ENCODE measurements at regions not wholly inside any gene's neighbourhood (a gene's known extent, or its start where the extent isn't known, plus 50 kb on each side); places are given as distances from the start of the nearest gene placed in this dataset.

DNA sequence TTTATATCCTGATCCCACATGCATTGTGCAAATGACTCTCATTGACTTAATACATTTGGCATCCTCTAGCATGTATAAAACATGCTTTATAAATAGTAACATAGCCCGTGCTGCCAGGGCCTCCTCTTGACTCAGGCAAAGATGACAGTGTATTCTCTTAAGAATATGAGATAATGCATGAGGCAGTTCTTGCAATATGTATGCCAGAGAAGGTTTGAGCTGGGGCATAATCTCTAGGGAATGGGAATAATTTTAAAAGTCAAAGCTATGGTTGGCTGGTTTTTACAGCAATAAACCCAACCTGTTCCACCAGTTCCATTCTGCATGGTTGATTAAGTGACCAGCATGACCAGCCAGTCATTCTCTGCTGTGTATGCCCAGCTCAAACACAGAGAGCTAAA lies 179.0 kb upstream of the PFN2 start:
- peak; percentile 99 for DNase-seq

DNA sequence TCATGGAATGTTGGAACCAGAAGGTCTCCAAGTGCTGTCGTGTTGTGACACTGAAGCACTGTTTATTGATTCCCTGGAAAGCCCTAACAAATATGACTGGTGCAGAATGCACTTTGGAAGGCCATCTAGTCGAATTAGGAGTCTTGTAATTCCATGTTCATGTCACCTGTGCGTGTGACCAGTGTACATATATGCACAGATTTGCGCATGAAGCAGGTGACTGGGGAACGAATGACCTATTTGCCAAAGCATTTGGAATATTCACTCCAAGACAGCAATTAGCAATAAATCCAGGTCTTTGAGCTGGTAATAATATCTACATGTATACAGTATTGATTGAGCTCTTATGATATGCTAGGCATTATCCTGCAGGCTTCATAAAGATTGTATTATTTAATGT lies 177.5 kb upstream of the PFN2 start:
- DNase-seq: no peak

DNA sequence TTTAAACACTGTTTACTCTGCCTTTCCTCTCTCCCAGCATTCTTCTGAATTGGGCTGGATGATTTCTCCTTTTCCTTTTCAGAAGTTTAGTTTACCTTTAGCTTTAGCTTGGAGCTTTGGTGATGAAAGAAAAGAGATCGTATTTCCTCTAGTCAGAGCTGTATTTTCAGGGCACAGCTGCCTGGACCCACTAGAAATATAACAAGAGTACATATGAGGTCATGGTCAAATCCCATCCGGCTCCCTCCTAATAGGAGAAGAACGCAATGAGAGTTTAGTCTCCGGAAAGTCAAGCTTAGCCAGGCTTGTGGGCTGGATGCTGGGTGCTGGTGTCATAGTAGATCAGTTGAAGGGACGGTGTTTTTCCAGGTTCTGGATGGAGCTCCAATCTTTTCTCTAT lies 177.1 kb upstream of the PFN2 start:
- no peak for DNase-seq

DNA sequence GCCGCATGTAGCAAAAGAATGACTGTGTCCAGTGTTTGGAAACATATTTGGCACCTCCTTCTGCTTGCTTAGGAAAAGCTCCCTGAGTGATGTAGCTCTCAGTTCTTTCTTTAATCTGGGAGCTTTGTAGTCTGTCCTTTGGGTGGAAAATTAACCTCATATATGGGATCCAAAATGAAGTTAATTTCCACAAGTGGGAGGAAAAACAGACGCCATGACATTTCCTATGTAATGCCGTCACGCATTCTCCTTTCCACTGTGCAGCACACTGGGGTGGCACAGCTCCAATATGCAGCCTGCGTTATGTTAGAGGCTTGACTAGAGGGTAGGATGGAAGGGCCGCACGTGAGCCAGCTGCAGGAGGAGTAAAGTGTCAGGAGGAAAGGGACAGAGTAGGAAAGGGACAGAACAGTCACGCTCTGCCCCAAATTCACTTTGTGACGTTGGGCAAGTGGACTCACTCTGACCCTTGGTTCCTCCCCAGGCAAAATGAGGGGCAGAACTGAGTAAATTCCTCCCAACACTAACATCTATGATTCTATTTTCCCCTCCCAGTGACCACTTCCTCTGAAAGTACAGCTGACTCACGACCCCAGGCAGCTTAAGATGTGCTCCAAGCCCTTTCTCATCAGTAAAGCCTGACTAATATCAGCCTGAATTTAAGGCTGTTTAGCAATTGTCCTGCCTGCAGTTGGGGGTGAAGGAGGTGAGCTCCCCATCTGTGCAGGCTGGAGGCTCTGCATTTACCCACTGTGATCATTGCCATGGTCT lies 176.5 kb upstream of the PFN2 start:
- no peak for DNase-seq

DNA sequence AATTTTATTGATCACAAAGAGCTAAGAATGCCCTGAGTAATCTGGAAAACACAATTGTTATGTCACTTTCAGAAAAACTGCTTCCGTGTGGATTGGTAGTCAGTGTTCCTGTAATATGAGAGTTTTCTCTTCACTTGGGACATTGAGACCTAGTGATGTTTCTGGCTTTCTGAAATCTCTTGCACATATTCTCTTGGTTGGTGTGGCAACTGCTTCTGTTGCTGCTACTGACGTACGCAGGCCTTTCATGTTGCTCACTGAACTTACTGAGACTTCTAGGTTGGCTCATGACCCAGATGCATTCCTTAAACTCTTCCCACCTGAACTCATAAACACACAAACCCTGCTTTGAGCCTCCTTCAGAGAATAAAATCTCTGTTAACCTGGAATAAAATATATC lies 175.0 kb upstream of the PFN2 start:
- no peak for DNase-seq

DNA sequence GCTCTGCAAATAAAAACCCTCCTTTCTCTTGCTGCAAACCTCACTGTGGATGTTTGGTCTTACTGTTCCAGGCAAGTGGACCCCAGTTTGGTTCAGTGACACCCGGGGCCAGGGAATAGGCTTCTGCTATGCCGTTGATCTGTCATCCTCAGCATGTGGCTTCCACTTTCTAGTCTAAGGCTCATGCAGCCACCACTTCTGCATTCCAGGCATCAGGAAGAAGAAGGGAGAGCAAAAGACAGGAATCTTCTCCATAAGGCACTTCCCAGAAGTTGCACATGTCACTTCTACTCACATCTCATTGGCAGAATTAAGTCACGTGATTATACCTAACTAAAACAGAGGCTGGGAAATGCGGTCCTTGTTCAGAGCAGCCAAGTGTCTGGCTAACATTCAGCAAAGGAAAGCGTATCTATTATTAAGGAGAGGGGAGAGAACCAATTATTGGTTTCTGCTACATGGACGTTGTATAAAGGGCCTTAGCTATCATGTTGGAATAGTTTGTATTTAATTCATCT lies 173.6 kb upstream of the PFN2 start:
- DNase-seq: no peak

DNA sequence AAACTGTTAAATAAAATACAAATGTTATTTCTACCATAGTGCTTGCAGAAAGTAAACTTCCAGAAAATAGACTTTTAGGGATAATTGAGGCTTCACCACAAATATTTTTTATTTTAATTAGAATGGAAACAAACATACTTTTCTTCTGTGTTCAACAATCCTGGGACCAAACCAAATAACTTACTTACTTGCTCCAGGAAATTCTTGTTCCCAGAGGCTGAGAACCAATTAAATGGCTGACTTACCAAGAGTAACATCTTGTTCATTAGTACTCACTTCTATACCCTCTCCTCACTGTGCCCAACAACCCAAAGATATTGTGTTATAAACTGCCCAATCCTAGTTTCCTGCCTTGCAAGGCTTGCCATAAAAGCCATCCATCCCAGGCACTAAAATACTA lies 172.2 kb upstream of the PFN2 start:
- no peak for DNase-seq

DNA sequence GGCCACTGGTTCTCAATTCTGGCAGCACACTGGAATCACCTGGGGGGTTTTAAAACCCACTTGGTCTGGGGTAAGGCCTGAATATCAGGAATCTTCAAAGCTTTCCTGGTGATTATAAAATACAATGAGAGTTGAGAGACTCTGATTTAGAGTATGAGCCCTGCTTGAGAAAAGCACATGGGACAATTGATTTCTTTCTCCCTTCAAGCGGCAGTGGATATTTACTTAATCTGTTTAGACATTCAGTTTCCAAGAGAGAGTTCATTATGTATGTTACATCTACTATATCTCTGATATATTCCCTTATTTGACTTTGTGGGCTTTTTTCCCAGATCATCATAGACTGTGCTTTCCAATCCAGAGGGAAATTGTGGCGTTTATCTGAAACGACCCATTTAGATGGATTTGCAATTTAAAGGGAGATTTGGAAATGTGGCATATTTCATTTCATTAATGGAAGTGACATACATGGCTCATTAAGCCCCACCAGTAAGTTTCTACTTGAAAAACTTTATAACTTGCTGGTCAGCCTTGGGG lies 171.2 kb upstream of the PFN2 start:
- DNase-seq: no peak

DNA sequence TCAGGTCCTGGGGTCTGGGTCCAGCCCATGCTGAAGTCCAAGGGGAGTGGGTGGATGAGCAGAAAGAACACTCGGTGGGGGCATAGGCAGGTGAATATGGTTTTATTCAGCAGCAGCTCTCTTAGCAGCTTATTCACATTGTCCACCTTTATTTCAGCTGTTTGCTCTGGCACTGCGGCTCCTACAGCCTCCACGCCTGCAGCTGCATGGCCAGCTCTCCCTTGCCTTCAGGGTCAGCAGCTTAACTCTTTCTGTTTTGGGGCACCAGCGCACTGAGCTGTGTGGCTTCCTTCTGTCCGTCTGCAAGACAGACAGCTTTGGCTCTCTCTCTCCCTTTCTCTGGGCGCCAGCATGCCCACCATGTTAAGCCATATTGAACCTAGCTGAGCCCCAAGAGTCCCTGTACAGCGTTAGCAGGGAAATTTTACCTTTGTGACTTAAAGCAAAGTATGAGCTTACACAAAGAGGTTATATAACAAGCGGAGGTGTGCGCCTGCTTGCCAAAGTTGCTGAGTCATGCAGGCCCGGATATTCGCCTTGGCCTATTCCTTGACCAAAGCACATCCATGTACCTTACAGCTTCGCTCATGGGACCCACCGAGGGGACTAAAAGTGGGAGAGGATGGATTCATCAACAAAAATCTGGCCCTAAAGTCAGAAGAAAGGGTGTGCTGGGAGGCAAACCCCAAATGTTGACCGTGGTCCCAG lies 170.1 kb upstream of the PFN2 start:
- no peak for DNase-seq

DNA sequence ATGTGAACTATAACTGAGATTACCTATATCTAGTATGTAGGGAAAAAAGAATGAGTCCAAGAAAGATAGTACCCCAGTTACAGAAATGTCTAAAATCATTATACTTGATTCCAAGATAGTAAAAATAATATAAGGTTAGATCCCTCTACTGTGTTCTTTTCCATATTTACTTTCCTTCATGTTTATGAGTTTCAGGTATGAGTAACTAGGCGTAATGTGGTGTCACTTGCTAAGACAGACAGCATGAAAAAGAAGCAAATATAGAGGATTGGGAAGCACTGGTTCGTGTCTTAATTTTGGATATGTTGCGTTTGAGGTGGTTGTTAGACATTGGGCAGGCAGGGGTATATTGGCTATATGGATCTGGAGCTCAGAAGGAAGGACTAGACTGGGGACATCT lies 168.1 kb upstream of the PFN2 start:
- no peak for DNase-seq

DNA sequence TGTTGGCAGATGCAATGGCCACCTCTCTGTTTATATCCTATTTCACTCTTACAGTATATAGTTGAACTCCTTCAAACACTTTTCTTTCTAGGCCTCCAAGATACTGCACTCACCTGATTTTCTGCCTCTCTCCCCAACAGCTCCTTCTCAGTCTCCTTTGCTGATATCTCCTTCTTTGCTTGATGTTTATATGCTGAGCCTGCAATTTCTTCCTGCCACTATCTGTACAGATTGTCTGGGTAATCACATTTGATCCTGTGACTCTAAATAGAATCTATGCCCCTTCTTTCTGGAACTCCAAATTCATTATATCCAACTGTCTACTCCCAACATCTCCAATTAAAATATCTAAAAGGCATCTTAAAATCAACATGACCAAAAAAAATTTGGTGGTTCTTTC lies 165.5 kb upstream of the PFN2 start:
- DNase-seq: no peak

DNA sequence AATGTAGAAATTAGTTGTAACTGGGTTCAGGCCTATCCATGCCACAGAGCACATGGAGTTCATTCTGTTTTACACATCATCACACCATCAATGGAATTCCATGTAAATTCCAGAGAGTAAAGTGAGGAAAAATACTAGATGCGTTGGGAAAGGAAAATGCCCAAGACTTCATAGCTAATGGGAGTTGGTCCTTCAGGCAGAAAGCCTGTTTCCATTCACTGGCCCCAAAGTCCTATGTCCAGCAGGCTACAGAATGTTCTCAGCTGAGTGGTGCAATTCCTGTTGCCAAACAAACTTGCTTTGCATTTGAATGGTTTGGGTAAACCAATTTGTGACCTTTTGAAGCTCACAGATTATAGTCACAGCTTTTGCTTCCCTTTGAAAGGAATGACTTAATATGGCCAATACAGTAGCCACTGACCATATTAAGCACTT lies 164.6 kb upstream of the PFN2 start:
- DNase-seq: no peak

DNA sequence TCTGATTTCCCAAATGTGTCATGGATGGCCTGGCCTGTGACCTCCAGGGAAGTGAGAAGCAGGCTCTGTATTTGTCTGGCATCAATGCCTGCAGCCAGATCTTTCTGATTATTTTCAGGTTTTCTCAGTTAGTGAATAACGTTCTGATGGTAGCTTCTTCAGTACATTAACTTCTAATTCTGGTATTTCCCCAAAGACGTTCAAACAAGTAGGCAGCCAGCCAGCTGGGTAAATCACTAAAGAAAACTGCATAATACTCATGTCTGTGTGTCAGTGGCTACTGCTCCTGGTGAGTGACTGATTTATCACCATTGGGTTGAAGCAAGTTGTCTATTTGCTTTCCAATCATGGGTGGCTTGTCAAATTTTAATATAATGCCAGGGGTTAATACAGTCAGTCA lies 162.6 kb upstream of the PFN2 start:
- DNase-seq: no peak

DNA sequence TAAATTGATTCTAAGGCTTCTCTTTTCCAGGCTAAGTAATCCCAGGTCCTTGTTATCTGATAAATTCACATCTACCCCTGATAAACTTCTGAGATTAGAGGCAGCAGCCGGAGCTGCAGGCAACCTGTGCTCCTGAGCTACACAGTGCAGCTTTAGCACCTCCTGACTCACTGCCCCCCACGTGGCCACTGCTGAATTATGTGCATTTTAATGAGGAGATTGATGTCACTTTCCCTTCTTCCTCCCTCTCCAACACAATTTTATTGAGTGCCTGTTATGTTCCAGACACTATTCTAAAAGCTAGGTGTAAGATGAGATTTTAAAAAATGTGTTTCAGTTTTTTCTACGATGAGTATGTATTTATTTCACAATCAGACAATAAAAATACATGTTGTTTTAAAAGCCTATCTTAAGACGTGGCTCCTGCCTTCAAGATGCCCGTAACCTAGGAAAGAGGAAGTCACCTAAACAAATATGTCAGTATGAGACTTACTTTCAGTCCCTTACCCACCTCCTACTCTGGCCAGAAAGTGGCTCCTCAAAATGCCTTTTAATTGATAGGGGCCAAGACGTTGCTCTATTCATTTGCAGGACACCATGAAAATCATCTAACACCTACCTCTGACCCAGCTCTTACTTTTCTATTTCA lies 161.5 kb upstream of the PFN2 start:
- DNase-seq: no peak

DNA sequence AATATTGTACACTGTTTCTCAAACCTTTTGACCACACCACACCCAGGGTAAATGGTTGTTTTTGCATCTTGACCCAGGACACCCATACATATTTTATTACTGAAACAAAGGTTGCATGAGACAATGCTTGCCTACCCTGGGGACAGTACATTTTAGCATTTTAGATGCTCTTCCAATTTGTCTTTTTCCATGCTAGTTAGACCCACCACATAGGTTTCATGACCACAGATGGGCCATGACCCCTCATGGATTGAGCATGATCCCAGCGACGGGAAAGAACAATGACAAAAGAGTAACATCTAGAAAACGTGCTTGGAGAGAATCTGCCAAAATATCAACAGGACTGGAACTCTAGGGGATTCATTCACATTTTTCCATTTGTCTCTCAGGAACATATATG lies 161.0 kb upstream of the PFN2 start:
- no peak for DNase-seq

DNA sequence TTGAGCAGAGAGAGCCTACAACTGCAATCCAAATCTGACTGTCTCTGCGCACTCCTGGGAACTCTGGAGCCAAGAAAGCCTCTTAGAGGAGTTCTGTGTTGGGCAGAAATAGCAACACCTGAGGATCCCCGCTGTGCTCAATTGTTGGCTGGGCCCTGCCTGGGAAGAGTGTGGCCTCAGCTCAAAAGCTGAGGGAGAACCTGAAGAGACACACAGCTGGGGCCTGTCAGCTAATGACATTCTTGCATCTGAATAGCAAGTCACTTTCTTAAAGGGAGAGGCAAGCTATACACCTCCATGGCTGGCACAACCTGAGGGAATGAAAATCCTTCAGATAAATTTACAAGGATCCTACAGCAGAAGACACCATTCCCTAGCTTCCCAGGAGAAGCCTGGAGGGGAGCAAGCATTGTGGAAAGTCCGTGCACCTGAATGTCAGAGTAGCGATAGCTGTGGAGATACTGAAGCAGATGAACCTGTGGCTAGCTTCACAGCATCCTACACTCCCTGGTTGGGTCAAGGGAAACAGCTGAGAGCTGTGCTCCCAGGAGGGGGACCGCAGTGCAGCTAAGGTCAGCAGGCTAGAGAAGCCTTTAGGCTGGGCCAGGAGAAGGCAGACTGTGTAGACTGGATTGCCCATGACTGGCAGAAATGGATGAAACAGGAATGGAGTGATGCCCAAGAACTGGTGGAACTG lies 159.9 kb upstream of the PFN2 start:
- no peak for DNase-seq

DNA sequence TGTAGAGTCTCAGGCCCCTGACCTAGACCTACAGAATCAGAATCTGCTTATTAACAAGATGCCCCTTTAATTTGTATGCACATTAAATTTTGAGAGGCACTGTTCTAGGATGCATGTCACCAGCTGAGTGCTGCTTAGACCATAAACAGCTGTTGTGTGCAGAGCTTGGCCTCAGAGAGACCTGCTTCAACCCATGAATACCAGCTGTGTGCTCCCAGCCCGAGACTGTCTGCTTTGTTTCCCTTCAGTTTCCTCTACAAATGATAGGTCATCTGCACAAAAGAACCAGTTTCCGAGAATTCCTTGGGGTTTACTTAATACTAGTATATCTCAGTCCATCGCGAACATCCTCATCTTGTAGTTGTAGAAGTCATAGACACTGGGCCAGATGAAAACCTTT lies 158.5 kb upstream of the PFN2 start:
- no peak for DNase-seq

DNA sequence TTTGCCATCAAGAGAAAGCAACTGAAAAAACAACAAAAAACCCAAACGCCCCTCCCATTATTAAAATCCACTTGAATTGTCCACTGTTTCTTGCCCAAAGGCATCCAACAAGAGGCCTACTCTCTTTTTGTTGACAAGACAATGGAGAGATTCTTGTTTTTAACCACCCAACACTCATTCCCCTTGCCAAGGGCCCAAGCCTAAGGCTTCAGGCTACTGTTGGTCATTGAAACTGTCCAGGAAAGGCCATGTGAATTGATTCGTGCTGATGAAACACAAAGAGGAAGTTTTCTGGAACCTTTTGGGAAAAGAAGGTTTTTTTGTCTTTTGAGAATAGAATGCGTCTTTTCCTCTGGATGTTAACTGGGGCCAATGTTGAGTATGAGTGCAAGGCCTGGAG lies 157.4 kb upstream of the PFN2 start:
- DNase-seq: no peak

DNA sequence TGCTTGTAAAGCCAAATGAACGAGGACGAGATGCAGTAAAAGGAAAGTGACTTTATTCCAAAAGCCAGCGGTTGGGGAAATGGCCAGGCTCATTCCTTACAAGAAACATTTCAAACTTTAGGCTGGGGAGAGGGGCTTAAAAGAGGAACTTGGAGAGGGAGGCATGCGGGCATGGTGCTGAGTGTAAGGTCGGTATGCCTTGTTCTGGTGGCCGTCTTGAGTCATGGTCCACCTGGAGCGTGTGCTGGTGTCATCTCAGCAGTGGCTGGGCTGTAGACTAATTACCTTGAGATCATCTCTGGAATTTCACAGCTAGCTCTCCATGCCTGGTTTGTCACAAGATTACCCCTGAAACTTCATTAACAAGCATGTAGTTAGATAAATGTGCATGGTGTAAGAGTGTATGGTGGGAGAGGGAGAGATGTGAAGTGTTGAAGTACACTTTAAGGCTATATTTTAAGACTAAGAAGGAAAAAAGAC lies 156.4 kb upstream of the PFN2 start:
- no peak for DNase-seq

DNA sequence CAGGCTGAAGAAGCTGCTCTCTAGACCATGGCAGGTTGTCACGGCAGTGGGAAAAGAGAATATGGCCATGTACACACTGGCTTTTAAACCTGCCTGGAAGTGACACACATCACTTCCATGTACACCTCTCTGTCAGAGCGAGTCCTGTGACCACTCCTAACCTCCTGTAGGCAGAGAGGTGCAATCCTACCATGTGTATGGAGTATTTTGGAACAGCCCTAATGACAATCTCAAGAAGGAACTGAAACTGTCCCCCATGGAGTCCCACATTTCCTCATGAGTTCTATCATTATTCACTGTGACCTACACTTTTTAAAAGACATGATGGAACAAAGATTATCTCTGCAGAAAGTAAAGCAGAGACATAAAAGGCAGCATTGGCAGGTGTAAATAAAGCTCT lies 153.4 kb upstream of the PFN2 start:
- no peak for DNase-seq

DNA sequence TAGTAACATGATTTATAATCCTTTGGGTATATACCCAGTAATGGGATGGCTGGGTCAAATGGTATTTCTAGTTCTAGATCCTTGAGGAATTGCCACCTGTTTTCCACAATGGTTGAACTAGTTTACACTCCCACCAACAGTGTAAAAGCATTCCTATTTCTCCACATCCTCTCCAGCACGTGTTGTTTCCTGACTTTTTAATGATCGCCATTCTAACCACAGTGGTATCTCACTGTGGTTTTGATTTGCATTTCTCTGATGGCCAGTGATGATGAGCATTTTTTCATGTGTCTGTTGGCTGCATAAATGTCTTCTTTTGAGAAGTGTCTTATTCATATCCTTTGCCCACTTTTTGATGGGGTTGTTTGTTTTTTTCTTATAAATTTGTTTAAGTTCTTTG lies 152.6 kb upstream of the PFN2 start:
- peak; percentile 44 to 72 for DNase-seq

DNA sequence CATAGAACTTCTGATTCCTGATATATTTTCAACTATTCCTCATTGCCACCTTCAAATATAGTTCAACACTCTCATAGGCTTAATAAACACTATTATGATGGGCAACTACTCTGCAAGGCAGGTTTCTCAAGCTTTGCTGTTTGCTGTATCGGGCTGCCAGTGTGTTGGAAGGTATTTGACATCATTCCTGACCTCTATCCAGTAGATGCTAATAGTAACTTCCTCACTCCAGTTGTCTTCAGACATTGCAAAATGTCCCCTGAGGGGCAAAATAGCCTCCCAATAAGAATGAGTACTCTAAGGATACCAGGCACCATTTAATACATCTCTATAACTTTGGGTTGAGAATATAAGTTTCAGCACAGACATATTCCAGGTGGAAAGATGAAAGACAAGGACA lies 147.5 kb upstream of the PFN2 start:
- no peak for DNase-seq

DNA sequence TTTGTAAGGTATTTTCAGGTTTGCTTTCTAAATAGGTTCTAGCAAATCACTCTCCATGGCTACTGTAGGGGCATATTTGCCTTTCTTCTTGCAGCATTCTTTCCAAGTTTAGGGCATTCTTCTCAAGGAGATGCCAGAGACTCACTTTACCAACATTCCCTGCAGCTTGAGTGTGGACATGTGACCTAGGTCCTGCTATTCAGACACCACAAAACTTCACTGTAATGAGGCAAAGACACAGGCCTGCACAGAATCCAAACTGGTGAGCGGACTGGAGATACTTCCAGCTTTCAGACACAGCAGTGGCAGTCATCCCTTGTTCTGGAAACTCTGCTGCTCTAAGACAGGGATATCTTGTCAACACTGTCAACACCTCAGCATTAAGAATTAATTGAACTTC lies 146.4 kb upstream of the PFN2 start:
- no peak for DNase-seq

Data from NCI-H526 (cell line).